Left renal cortex interstitium (tissue), 4 donors: ENCODE measurements at regions not wholly inside any gene's neighbourhood (a gene's known extent, or its start where the extent isn't known, plus 50 kb on each side); places are given as distances from the start of the nearest gene placed in this dataset.
A peak's percentile ranks its signal among the peaks of the same experiment; 100 is the strongest.
"Not testable (repeated sequence)": the region's sequence is repeated elsewhere in the genome, so short reads cannot be mapped to it uniquely, and the experiment has no call there.

ENCODE experiments used
- DNase-seq, 4 donors: peaks; one replicate each; pipeline ENCODE4 v3.0.0-alpha.2; 2013; ENCODE audit warnings: low read depth in 4 of 4, low spot score in 2 of 4, missing footprints in 1 of 4

GRCh38 chr11:103794262-103794661 lies 242.2 kb upstream of the DDI1 start:
- no peak for DNase-seq

- peak in 1 of 4 donors; percentile 26 for DNase-seq
Measured at GRCh38 chr11:103798026-103798425, 238.4 kb upstream of the DDI1 start.

- peak in 1 of 4 donors; percentile 14 for DNase-seq
Measured at GRCh38 chr11:103798446-103798845, 238.0 kb upstream of the DDI1 start.

GRCh38 chr11:103800406-103801114 lies 235.9 kb upstream of the DDI1 start:
- DNase-seq: no peak

- no peak for DNase-seq
Measured at GRCh38 chr11:103803062-103803461, 233.4 kb upstream of the DDI1 start.

GRCh38 chr11:103805688-103806009 lies 230.8 kb upstream of the DDI1 start:
- DNase-seq: no peak

GRCh38 chr11:103806130-103806895 lies 230.1 kb upstream of the DDI1 start:
- DNase-seq: no peak

- DNase-seq: no peak
Measured at GRCh38 chr11:103807806-103808205, 228.6 kb upstream of the DDI1 start.

- DNase-seq: no peak
Measured at GRCh38 chr11:103808252-103808651, 228.2 kb upstream of the DDI1 start.

- DNase-seq: no peak
Measured at GRCh38 chr11:103811870-103812455, 224.5 kb upstream of the DDI1 start.

- DNase-seq: no peak
Measured at GRCh38 chr11:103812680-103813079, 223.8 kb upstream of the DDI1 start.

GRCh38 chr11:103820345-103820744 lies 216.1 kb upstream of the DDI1 start:
- DNase-seq: not testable (repeated sequence)

- DNase-seq: no peak
Measured at GRCh38 chr11:103824116-103824515, 212.3 kb upstream of the DDI1 start.

GRCh38 chr11:103825469-103825868 lies 211.0 kb upstream of the DDI1 start:
- DNase-seq: no peak

GRCh38 chr11:103826856-103827255 lies 209.6 kb upstream of the DDI1 start:
- no peak for DNase-seq

GRCh38 chr11:103829596-103829995 lies 206.8 kb upstream of the DDI1 start:
- no peak for DNase-seq

- DNase-seq: no peak
Measured at GRCh38 chr11:103830205-103830604, 206.2 kb upstream of the DDI1 start.

- no peak for DNase-seq
Measured at GRCh38 chr11:103832762-103833161, 203.7 kb upstream of the DDI1 start.

- no peak for DNase-seq
Measured at GRCh38 chr11:103842191-103842590, 194.2 kb upstream of the DDI1 start.

GRCh38 chr11:103842795-103843194 lies 193.6 kb upstream of the DDI1 start:
- no peak for DNase-seq

GRCh38 chr11:103844327-103845215 lies 191.9 kb upstream of the DDI1 start:
- no peak for DNase-seq
